ENCODE measurements at regions not wholly inside any gene's neighbourhood (a gene's known extent, or its start where the extent isn't known, plus 50 kb on each side); places are given as distances from the start of the nearest gene placed in this dataset.

DNA sequence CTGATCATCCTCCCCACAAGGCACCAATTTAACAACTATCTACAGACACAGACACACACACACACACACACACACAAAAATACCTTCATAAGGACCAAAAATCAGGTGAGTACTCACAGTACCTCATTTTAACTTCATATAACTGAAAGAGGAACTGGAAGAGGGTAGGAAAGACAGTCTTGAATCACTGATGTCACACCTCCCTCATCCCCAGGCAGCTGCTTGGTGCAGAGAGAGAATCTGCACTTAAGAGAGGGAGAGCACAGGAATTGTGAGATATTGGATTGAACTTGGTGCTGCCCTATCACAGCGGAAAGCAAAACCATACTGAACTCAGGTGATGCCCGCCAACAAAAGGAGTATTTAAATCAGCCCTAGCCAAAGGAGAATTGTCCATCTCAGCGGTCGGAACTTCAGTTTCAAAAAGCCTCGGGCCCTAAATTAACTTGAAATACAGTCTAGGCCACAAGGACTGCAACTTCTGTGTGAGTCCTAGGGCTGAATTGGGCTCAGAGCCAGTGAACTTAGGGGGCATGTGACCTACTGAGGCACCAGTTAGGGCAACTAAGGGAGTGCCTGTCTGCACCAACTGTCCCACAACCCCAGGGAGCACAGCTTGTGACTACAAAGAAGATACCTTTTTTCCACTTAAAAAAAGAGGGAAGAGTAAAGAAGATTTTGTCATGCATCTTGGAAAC lies 211.1 kb downstream of the LRATD1 start:
- Mint-ChIP-seq H3K36me3 (ENCODE audit: low read depth) (no peaks in the 10 kb centered on the region), H3K27me3 (no peaks in the 10 kb centered on the region), H3K4me1 (no peaks in the 10 kb centered on the region), H3K4me3 (no peak overlapping the region), H3K27ac (no peak overlapping the region), H3K9me3 (ENCODE audit: low read depth) (peaks cover 15% of the 10 kb centered on the region)
- ChIA-PET POLR2A (no interaction called here), CTCF (no interaction called here)
- intact Hi-C loops (cut with DNase I, micrococcal nuclease) = no loop called here
- ATAC-seq (no peak), DNase-seq (no peak)

DNA sequence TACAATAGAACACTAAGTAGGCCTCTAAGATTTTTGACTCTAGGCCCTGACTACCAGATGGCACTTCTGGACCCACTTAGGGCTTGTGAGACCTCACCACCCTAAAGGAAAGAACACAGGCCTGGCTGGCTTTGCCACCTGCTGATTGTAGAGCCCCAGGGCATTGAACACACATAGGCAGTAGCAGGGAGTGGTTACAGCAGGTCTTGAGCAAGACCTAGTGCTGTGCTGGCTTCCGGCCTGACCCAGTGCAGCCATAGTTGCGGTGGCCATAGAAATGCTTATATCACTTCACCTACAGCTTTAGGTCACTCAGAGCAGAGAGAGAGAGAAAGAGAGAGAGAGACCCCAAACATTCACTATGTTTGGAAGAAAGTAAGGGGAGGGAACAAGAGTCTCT lies 223.2 kb downstream of the LRATD1 start:
- Mint-ChIP-seq H3K9me3 (ENCODE audit: low read depth) (peaks cover 20% of the 10 kb centered on the region), H3K27me3 (peaks cover 2% of the 10 kb centered on the region), H3K27ac (no peak overlapping the region), H3K4me1 (no peaks in the 10 kb centered on the region), H3K4me3 (no peak overlapping the region), H3K36me3 (ENCODE audit: low read depth) (no peaks in the 10 kb centered on the region)
- ChIA-PET CTCF (no interaction called here), POLR2A (no interaction called here)
- DNase-seq (no peak), ATAC-seq (no peak)
- intact Hi-C loops (cut with DNase I, micrococcal nuclease) = no loop called here

DNA sequence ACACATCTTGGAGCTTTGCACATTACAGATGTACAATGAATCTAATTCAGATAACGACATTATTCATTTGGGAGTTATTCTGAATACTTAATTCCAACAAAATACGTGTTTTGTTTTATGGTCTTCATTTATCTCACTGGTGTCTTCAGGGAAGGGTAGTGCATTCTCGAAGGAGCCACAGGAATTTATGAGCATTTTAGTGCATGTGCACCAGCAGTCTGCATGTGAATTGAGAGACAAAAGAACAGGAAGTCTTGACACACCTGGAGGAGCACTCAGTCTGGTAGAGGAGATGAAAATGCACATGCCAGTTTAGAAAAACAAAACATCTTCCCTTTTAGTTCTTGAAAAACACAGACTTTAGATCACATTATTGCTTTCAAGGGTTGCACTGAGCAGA lies 228.7 kb downstream of the LRATD1 start:
- Mint-ChIP-seq H3K4me1 (no peaks in the 10 kb centered on the region), H3K9me3 (ENCODE audit: low read depth) (peaks cover 12% of the 10 kb centered on the region), H3K27me3 (peaks cover 4% of the 10 kb centered on the region), H3K27ac (no peak overlapping the region), H3K36me3 (ENCODE audit: low read depth) (no peaks in the 10 kb centered on the region), H3K4me3 (no peak overlapping the region)
- DNase-seq (no peak), ATAC-seq (no peak)
- intact Hi-C loops (cut with DNase I, micrococcal nuclease) = no loop called here
- ChIA-PET CTCF (no interaction called here), POLR2A (no interaction called here)

DNA sequence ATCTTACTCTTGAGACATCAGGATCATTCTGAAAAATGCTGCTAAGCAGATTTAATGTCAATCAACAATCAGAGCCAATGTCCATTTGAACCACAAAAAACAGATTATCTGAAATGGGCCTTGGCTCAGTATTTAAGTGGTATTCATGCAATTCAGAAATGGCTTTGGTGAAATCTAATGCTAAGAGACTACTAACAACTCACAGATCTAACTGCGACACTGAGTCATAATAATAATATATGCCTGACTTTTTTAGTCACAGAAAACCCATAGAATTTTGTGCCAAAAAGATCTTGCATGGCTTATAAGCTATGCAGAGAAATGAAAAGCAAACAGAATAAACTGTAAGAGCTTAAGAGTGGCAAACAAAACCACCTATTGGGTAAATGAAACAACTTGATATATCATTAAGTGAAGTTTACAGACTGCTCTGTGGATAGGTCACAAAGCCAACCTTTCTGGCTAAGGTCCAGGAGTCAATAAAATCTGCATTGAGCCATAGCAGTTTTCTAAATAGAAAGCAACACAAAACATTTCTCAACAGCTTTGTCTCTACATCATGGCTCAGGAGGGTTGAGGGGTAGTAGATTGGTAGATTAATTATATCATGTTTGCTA lies 234.3 kb downstream of the LRATD1 start:
- Mint-ChIP-seq H3K27ac (no peak overlapping the region), H3K36me3 (ENCODE audit: low read depth) (no peaks in the 10 kb centered on the region), H3K9me3 (ENCODE audit: low read depth) (peaks cover 2% of the 10 kb centered on the region), H3K4me3 (no peak overlapping the region), H3K27me3 (peaks cover under 1% of the 10 kb centered on the region), H3K4me1 (no peaks in the 10 kb centered on the region)
- POLR2A ChIA-PET = no interaction called here
- intact Hi-C loops (cut with DNase I, micrococcal nuclease) = no loop called here
- no peak for ATAC-seq
- CTCF ChIA-PET = interaction anchor here (0.7 kb wide), 1 partner anchor 13 kb away, joined by 3 read pairs; no protein-coding TSS in a partner anchor
- DNase-seq = no peak

DNA sequence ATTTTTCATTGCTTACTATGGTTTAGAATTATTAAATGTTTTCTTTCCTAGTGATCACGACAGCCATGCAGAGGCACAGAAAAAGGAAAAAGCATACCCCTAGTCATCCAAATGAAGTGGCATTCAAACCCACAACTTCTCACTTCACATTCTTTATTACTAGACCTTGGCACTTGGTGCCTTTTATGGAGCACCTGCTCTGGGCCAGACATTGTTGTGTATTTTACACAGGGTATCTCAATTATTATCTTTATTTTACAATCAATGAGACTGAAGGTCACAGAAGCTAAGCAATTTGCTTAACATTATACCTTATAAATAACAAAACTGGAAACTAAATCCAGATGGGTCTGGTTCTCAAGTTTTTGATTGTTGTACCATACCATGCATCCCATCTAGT lies 235.3 kb downstream of the LRATD1 start:
- Mint-ChIP-seq H3K27ac (no peak overlapping the region), H3K9me3 (ENCODE audit: low read depth) (peaks cover 2% of the 10 kb centered on the region), H3K36me3 (ENCODE audit: low read depth) (no peaks in the 10 kb centered on the region), H3K4me1 (no peaks in the 10 kb centered on the region), H3K27me3 (no peaks in the 10 kb centered on the region), H3K4me3 (no peak overlapping the region)
- intact Hi-C loops (cut with DNase I, micrococcal nuclease) = no loop called here
- no peak for DNase-seq
- no peak for ATAC-seq
- CTCF ChIA-PET = no interaction called here
- POLR2A ChIA-PET = no interaction called here

GRCh38 chr2:14872779-14873325 lies 240.3 kb downstream of the LRATD1 start:
- DNase-seq (peak; percentile 6), ATAC-seq (peak; percentile 19)
- POLR2A ChIA-PET = no interaction called here
- Mint-ChIP-seq H3K9me3 (ENCODE audit: low read depth) (peaks cover 2% of the 10 kb centered on the region), H3K4me3 (no peak overlapping the region), H3K4me1 (no peaks in the 10 kb centered on the region), H3K27me3 (peaks cover 2% of the 10 kb centered on the region), H3K36me3 (ENCODE audit: low read depth) (no peaks in the 10 kb centered on the region), H3K27ac (no peak overlapping the region)
- intact Hi-C loops (cut with DNase I, micrococcal nuclease) = no loop called here
- CTCF ChIA-PET = no interaction called here

- H3K9me3 Mint-ChIP-seq (ENCODE audit: low read depth) = no peaks in the 10 kb centered on the region
- no peak for ATAC-seq
- no peak overlapping the region for H3K27ac Mint-ChIP-seq
- intact Hi-C loops (cut with DNase I, micrococcal nuclease) = no loop called here
- ChIA-PET CTCF (no interaction called here), POLR2A (no interaction called here)
- H3K4me3 Mint-ChIP-seq = no peak overlapping the region
- no peaks in the 10 kb centered on the region for H3K4me1 Mint-ChIP-seq
- peaks cover 2% of the 10 kb centered on the region for H3K27me3 Mint-ChIP-seq
- DNase-seq = no peak
- H3K36me3 Mint-ChIP-seq (ENCODE audit: low read depth) = no peaks in the 10 kb centered on the region
These were observed 249.3 kb downstream of the LRATD1 start for GRCh38 chr2:14881651-14882327.

DNA sequence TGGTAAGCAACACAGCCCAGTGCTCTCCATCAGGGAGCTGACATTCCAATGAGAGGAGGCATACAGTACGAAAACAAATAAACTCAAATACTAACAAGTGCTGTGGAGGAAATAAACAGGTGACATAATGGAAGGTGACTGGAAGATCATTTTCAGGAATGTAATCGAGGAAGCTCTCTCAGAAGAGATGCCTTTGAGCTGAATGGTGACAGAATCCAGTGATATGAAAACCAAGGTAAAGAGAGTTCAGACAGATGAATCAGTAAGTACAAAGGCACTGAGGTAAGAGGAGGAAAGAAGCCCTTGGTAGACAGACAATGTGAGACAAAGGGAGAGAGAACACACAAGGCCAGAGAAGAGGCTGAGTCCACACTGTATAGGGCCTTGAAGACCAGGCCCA lies 252.1 kb downstream of the LRATD1 start:
- ChIA-PET POLR2A (no interaction called here), CTCF (interaction anchor here (0.6 to 0.9 kb wide), 2 partner anchors 191 to 1057 kb away, joined by 3 to 4 read pairs; no protein-coding TSS in a partner anchor)
- intact Hi-C loops (cut with DNase I, micrococcal nuclease) = no loop called here
- ATAC-seq (no peak), DNase-seq (no peak)
- Mint-ChIP-seq H3K4me1 (no peaks in the 10 kb centered on the region), H3K27me3 (peaks cover 2% of the 10 kb centered on the region), H3K27ac (no peak overlapping the region), H3K9me3 (ENCODE audit: low read depth) (no peaks in the 10 kb centered on the region), H3K4me3 (no peak overlapping the region), H3K36me3 (ENCODE audit: low read depth) (no peaks in the 10 kb centered on the region)

DNA sequence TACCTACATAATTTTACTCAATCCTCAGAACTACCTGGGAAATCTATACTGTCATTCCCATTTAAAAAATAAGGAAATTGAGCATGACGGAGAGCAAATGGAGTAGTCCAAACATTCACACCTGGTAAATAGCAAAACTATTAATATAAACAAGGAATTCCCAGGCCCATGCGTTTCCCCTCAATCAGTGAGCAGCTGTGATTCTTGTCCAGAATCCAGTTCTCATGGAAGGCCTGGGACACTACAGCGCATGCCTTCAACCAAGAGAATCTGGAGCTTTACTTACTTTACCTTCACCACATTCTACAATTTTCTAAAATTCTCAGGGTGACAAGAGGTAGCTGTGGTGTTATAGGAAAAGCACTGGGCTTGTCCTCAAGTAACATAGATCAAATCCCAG lies 259.0 kb downstream of the LRATD1 start:
- DNase-seq (no peak), ATAC-seq (no peak)
- H3K4me3 Mint-ChIP-seq = no peak overlapping the region
- no peaks in the 10 kb centered on the region for H3K9me3 Mint-ChIP-seq (ENCODE audit: low read depth)
- H3K27me3 Mint-ChIP-seq = no peaks in the 10 kb centered on the region
- no peaks in the 10 kb centered on the region for H3K36me3 Mint-ChIP-seq (ENCODE audit: low read depth)
- intact Hi-C loops (cut with DNase I, micrococcal nuclease) = no loop called here
- ChIA-PET POLR2A (no interaction called here), CTCF (interaction anchor here (1.1 kb wide), 1 partner anchor 167 kb away, joined by 3 read pairs; no protein-coding TSS in a partner anchor)
- H3K4me1 Mint-ChIP-seq = no peaks in the 10 kb centered on the region
- no peak overlapping the region for H3K27ac Mint-ChIP-seq

- H3K4me1 Mint-ChIP-seq = no peaks in the 10 kb centered on the region
- intact Hi-C loops (cut with DNase I, micrococcal nuclease) = no loop called here
- ChIA-PET CTCF (interaction anchor here (0.5 to 0.6 kb wide), 2 partner anchors 181 to 324 kb away, joined by 3 read pairs; no protein-coding TSS in a partner anchor), POLR2A (no interaction called here)
- DNase-seq = no peak
- H3K27me3 Mint-ChIP-seq = no peaks in the 10 kb centered on the region
- no peak overlapping the region for H3K4me3 Mint-ChIP-seq
- no peak for ATAC-seq
- no peak overlapping the region for H3K27ac Mint-ChIP-seq
- H3K9me3 Mint-ChIP-seq (ENCODE audit: low read depth) = no peaks in the 10 kb centered on the region
- no peaks in the 10 kb centered on the region for H3K36me3 Mint-ChIP-seq (ENCODE audit: low read depth)
These were observed 264.0 kb downstream of the LRATD1 start for GRCh38 chr2:14896330-14897030.

DNA sequence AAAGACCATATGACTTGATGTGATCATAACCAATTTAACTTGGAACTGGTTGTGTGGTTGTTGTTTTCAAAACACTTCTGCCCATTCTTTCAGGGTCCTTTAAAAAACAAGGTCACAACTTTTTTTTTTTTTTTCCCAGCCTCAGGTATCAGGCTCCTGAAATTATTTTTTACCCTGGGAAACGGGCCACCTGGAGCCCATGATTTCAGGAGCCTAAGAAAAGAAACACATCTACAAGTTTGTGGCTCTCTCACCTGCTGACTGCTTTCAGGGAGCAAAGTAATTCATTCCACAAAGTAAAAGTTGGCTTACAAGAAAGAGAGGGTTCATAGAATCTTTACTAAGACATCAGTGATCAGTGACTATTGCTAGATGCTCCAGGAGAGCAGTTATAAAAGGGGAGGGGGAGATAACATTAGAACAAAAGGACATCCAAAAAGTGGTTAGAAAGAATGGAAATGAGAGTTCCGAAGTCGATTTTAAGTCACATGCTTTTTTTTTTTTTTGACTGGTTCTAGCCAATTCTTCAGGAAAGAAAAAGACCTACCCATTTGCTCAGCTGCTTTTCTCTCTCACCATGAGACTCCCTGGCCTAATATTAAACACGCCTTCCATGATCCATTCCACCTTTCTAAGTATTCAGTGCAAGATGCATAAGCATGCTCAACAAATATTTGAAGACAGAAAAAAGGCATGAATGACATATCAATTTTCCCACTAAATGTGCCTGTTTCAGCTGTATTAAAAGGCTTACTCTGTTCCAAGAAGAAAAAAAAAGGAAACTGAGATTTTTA lies 267.3 kb downstream of the LRATD1 start:
- no peaks in the 10 kb centered on the region for H3K4me1 Mint-ChIP-seq
- ATAC-seq = no peak
- no peaks in the 10 kb centered on the region for H3K27me3 Mint-ChIP-seq
- H3K9me3 Mint-ChIP-seq (ENCODE audit: low read depth) = no peaks in the 10 kb centered on the region
- H3K4me3 Mint-ChIP-seq = no peak overlapping the region
- intact Hi-C loops (cut with DNase I, micrococcal nuclease) = loop anchor here (5.0 to 10.0 kb wide), 3 partner anchors 262 to 677 kb away; no protein-coding TSS in a partner anchor
- DNase-seq = no peak
- no peaks in the 10 kb centered on the region for H3K36me3 Mint-ChIP-seq (ENCODE audit: low read depth)
- no peak overlapping the region for H3K27ac Mint-ChIP-seq
- CTCF ChIA-PET = interaction anchor here (0.7 kb wide), 1 partner anchor 88 kb away, joined by 3 read pairs; no protein-coding TSS in a partner anchor
- POLR2A ChIA-PET = no interaction called here

All from activated CD4-positive, alpha-beta T cell treated with anti-CD3 and anti-CD28 coated beads for 36 hours (primary cell).